GM21526 (cell line): ENCODE measurements at regions not wholly inside any gene's neighbourhood (a gene's known extent, or its start where the extent isn't known, plus 50 kb on each side); places are given as distances from the start of the nearest gene placed in this dataset.
"Not testable (repeated sequence)": the region's sequence is repeated elsewhere in the genome, so short reads cannot be mapped to it uniquely, and the experiment has no call there.

ENCODE experiments used
- ATAC-seq: cut with Tn5 transposase; IDR thresholded peaks from one replicate; pipeline ENCODE4 v1.9.1; 2021; ENCODE audit warnings: moderate library complexity; ENCODE audit not compliant: unreplicated experiment, low FRiP score

DNA sequence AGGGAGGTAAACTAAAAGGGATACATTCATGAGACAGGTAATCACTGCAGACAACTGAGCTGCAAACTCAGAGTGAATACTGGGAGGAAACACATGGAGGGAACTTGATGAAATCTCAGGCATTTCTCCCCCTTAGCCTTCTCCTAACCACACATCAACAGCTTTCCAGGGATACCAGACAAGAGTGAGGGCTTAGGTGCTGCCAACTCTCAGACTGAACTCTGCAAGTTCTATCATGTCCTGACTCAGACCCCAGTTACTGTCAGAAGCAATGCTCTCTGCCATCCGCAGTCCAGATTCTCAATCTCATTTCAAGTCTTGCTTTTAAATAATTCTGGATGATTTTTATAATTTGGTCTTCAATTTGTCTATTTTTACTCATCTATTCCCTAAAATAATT is 267.3 kb downstream of the LTN1 start:
- no peak for ATAC-seq

DNA sequence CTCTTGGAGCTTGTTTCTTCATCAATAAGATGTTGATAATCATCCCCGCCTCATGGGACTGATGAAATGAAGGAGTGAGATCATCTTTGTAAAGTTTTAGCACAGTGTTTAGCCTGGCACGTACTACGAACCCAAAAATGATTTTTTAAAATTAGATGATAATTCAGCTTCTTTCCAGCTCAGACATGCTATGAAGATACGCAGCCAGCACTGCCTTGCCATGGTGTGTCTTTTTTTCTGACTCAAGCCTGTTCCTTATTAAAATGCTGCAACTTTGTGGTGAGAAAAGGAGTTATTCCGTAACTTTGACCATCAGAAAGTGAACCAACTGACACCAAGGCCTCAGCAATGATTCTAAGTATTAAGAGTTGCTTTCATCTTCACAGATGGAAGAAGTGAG is 269.0 kb downstream of the LTN1 start:
- ATAC-seq, result no peak

DNA sequence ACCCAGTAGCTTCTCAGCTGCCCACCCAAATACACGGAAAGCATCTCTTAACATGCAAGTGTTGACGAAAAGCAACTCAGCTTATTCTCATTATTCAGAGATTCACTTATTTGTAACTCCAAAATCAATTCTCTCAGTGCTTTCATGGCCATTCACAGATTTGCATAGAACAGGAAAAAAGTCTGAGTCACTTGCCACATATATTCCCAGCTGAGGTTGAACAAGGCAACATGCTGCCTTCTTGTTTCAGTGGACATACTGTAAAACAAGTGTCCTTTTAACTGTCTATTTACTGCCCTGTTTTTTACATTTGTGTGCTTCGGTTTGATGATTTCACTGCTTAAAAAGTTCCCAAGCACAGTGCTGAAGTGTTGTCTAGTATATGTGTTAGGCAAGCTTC is 273.0 kb downstream of the LTN1 start:
- no peak for ATAC-seq

DNA sequence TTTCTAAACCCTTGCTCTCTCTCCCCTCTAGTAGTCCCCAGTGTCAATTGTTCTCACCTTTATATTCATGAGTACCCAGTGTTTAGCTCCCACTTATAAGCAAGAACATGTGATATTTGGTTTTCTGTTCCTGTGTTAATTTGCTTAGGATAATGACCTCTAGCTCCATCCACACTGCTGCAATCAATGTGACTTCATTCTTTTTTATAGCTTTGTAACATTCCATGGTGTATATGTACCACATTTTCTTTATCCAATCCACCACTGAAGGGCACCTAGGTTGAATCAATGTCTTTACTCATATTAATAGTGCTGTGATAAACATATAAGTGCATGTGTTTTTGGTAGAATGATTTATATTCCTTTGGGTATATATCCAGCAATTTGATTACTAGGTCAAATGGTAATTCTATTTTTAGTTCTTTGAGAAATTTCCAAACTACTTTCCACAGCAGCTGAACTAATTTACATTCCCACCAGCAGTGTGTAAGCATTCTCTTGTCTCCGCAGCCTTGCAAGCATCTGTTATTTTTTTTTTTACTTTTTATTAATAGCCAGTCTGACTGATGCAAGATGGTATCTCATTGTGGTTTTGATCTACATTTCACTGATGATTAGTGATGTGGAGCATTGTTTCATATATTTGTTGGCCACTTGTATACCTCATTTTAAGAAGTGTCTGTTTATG is 277.8 kb downstream of the LTN1 start:
- ATAC-seq, result no peak

DNA sequence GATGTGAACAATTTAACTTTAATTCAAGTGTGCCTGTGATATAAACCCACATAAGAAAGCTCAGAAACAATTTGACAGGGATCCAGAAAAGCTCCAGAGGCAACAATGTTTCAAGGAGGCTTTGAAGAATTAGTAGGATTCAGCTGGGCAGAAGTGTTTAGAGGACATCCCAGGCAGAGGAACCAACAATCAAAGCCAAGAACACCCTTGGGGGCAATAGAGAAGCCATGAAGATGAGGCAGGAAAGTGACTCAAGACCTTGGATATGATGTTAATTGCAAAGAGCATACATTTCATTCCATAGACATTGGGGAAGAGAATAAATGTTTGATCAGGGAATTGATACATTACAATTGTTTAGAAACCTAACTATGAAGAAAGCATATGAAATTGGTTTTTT is 280.3 kb downstream of the LTN1 start:
- ATAC-seq, result no peak

DNA sequence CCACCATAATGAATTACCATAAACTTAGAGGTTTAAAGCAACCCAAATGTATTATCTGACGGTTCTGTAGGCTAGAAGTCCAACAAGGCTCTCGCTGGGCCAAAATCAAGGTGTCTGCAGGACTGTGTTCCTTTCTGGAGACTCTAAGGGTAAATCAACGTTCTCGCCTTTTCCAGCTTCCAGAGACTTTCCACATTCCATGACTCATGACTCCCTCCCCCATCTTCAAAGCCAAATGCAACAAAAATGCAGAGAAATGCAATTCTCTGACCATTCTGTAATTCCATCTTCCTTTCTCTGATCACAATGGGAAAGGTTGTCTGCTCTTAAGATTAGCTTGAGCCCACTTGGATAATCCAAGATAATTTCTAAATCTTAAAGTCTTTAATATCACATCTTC is 287.1 kb downstream of the LTN1 start:
- no peak for ATAC-seq

DNA sequence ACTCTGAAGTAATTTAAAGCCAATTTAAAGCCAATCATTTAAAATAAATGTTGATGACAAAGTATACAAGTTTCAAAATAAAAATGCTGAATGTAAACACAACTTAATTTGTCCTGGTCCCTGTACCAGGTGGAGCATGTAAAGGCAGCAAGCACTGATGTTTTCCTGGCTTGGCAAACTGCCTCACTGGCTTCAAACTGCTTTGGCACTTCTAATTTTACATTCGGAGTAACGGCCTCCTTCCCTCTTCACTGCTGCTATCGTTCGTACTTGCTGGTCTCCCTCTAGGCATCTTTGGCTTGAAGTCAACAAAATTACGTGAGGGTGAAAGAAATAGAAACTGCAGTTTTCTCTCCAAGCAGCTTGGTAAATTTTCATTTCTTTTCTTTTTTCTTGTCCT is 287.9 kb downstream of the LTN1 start:
- no peak for ATAC-seq

DNA sequence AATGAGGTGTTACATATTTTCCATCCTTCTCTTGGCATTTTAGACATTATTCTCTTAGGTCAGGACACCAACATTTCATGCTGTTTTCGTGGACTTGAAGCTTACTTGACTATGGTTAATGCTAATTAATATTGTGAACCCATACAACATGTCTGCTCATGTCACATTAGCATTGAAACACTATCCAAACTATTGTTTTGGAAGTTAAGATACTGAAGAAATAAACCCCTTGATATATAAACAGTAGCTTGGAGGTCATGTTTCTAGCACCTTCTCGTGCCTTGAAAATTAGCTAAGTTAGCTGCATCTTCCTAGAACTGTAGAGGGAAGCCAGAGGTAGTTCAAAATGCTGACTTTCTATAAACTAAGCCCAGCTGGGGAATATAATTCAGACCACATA is 288.8 kb downstream of the LTN1 start:
- ATAC-seq, result no peak

DNA sequence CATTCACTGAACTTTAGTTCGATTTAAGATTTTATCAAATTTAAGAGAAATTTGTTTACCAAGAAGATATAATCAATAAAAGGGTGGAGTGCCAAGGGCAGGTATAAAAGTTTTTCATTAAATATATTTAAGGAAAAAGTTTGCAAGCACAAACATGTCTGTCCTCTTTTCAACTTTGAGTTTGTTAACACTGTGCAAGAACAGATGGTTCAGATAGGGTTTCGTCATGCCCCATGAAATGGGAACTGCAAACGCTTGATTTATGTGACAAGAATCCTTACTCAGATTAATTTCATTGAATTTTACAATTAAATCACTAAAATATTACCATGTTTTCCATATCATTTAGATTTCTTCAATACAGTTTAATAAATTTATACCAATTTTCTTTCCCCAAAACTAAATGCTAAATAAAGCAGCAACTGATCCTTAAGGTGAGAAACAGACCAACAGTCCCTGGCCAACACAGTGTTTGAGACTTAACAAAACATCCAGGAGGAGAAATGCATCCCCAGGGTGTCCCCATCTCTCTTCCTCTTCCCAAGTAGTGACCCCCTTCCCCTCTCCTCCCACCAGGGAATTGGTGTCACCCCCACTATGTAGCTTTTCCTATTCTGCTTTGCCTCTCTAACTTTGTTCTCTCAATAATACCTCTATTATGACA is 292.9 kb downstream of the LTN1 start:
- no peak for ATAC-seq

DNA sequence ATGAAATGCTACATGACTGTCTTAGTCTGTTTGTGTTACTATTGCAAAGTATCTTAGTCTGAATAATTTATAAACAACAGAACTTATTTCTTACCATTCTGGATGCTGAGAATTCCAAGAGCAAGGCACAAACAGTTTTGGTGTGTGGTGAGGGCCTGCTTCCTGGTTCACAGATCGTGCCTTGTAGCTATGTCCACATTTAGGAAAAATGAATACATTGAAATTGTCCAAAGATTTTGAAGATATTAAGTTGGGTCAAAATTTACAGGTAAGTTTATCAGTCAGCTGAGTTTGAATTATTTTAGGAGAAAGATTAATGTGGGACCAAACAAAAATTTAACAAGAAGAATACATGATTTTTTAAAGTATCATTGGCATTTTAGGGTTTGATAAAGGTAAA is 293.5 kb downstream of the LTN1 start:
- ATAC-seq, result no peak

DNA sequence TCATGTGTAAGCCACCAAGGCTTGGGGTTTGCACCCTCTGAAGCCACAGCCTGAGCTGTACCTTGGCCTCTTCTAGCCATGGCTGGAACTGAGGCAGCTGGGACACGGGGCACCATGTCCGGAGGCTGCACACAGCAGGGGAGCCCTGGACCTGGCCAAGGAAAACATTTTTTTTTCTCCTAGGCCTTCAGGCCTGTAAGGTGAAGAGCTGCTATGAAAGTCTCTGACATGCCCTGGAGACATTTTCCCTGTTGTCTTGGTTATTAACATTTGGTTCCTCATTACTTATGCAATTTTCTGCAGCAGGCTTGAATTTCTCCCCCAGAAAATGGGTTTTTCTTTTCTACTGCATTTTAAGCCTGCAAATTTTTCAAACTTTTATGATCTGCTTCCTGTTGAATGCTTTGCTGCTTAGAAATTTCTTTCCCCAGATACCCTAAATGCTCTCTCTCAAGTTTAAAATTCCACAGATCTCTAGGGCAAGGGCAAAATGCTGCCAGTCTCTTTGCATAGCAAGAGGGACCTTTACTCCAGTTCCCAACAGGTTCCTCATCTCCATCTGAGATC is 295.8 kb downstream of the LTN1 start:
- no peak for ATAC-seq

DNA sequence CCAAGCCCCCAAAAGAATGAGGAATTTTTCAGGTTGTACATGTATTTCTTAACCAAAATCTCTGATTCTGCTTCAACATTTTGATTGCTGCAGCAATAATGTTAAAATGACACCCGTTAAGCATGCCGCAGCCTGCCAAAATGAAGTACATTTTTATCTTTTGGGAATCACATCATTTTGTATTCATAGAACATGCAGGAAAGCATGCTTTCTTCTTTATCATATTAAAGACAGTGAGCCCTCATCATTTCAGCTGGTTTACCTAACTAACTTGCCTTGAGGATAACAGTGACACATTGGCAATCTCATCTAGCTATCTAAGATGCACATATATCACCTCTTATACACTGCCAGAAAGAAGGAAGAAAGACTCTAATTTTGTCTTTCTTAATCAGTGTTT is 299.2 kb downstream of the LTN1 start:
- no peak for ATAC-seq

DNA sequence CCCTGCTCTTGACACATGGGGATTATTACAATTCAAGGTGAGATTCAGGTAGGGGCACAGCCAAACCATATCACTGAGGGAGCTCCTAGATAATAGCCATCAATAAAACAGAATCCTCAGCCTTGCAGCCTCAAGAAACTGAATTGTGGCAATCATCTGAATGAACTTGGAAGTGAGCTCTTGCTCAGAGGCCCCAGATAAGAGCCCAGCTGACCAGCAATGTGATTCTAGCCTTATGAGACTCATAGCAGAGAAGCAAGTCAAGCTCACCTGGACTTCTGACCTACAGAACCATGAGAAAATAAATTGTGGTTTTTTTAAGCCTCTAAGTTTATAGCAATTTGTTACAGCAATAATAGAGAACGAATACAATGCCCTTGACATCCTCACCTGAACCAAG is 302.5 kb downstream of the LTN1 start:
- no peak for ATAC-seq

DNA sequence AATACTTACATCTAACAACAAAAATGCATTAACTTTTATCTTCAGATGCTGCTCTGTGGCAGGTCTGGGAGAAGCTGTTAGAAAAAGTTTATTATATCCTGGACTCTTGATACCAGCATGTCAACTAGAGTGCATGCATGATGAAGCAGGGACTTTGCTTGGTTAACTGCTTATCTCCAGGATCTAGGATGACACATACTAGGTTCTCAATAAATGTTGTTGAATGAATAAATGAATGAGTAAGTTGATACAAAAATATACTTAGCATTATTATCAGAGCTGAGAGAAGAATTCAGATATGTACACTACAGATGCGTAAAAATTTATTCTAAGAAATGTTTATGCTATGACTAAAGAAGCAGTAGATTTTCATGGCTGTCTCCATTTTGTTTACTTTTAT is 304.3 kb downstream of the LTN1 start:
- no peak for ATAC-seq

DNA sequence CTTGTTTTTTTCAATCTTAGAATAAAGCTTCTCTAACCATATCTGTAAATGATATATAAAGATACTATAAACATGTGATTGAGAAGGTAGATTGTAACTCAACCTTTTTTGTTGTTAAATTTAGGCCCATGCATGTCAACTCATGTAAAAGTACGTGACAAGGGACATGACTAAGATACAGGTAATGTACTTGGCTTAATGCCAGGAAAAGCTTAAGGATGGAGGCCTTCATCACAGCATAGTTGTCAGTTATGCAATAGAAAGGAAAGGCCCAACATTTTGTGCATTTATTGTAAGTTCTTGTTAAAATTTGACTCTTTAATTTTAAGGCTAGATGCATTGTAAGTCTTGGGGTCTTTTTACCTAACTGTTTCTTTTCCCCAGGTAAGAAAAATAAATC is 305.1 kb downstream of the LTN1 start:
- no peak for ATAC-seq

DNA sequence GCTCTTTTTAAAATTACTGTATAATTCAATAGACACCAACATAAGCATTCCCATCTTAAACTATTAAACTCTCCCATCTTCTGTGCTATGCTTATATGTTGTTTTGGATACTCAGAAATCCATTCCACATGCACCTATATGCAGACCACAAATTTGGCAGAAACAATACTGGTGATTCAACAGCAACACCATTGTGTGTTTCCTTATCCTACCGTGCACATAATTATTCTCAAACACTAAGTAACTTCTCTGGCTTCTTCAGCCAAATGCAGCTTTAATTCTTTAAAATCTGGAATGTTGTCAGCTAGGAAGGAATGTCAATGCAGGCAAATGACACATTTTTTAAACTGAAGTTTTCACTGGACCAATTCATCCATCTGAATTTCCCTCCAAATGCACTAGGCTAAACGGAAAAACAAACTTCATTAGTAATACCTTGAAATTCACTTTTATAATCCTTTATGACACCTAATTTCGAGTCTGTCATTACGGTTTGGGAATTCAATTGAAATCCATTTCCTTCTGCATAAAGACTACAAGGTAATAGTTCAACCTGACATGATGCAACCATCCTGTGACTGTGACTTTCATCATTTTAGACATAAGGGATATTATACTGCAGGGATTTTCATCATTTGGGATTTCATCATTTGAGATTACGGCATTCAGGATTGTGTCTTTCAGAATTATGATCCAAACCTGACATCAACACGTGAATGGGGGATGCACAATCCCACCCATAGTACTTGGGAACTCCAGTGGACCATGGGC is 308.5 kb downstream of the LTN1 start:
- no peak for ATAC-seq

DNA sequence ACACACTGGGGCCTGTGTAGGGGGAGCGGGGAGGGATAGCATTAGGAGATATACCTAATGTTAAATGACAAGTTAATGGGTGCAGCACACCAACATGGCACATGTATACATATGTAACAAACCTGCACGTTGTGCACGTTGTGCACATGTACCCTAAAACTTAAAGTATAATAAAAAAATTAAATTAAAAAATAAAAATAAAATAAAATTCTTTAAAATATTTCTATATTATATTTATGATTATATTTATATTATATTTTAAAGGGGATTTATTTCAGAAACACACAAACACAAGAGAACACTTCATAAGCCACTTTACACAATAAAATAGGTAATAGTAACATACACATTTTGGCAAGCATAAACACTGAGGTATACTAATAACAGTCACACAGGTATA is 309.8 kb downstream of the LTN1 start:
- not testable (repeated sequence) for ATAC-seq

DNA sequence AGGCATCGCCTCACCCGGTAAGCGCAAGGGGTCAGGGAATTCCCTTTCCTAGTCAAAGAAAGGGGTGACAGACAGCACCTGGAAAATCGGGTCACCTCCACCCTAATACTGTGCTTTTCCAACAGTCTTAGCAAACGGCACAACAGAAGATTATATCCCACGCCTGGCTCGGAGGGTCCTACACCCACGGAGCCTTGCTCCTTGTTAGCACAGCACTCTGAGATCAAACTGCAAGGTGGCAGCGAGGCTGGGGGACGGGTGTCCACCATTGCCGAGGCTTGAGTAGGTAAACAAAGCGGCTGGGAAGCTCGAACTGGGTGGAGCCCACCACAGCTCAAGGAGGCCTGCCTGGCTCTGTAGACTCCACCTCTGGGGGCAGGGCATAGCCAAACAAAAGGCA is 315.6 kb downstream of the LTN1 start:
- not testable (repeated sequence) for ATAC-seq

DNA sequence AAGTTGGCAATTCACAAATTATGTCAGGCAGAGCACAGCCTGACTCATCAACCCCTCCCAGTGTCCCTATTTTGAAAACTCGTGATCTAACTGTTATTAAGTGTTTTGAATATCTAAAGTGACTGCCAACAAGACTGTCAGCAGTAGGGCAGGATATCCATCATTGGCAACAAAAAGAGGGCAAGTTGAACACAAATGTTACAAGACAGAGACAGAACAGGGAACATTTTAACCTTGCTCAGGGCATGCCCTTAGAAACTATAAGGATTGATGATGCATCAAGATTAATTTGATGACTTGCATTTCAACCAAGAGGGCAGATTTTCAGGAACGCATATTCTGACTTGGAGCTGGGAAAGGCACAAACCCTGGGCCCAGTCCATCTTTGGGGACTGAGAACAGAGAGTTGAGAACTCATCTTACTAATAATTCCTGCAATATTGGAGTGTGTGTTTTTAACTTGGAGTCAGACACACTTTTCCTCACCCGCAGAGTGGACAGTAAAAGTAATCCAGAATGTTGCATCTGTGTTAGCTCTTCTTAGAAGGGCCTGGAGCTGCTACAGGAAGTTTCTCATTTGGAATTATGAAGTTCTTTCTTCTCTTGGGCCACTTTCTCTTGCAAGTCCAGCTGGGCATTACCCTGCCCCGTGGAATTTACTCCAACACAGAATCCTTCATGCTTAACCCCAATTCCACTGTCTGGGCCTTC is 317.2 kb downstream of the LTN1 start:
- no peak for ATAC-seq

DNA sequence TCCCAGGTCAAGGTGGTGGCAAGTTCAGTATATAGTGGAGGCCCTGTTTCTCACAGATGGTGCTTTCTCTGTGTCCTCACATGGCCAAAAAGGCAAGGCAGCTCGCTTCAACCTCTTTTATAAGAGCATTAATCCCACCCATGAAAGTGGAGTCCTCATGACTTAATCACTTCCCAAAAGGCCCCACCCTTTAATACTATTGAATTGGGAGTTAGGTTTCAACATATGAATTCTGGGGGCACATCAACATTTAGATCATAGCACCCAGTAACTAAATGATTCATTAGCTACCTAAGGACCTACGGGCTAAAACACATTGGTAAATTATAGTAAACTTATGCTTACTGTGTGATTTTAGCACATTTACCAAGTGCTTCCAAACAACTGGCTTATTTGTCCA is 317.9 kb downstream of the LTN1 start:
- no peak for ATAC-seq
